ENCODE measurements at regions not wholly inside any gene's neighbourhood (a gene's known extent, or its start where the extent isn't known, plus 50 kb on each side); places are given as distances from the start of the nearest gene placed in this dataset.
A peak's percentile ranks its signal among the peaks of the same experiment; 100 is the strongest.

- Histone ChIP-seq H3K4me3 (no peak overlapping the region), H3K27me3 (replicated peaks in 1 of 7) (no peaks in the 10 kb centered on the region), H3K9me3 (peaks cover 0 to 9% (median 4%) of the 10 kb centered on the region in 8 donors), H3K36me3 (no peaks in the 10 kb centered on the region), H3K4me1 (no peaks in the 10 kb centered on the region), H3K27ac (no peak overlapping the region)
- TF ChIP-seq POLR2A (IDR thresholded peaks at IDR 0.05) (no peak), POLR2AphosphoS5 (IDR thresholded peaks at IDR 0.05) (no peak)
- TF ChIP-seq, protein P1, sequence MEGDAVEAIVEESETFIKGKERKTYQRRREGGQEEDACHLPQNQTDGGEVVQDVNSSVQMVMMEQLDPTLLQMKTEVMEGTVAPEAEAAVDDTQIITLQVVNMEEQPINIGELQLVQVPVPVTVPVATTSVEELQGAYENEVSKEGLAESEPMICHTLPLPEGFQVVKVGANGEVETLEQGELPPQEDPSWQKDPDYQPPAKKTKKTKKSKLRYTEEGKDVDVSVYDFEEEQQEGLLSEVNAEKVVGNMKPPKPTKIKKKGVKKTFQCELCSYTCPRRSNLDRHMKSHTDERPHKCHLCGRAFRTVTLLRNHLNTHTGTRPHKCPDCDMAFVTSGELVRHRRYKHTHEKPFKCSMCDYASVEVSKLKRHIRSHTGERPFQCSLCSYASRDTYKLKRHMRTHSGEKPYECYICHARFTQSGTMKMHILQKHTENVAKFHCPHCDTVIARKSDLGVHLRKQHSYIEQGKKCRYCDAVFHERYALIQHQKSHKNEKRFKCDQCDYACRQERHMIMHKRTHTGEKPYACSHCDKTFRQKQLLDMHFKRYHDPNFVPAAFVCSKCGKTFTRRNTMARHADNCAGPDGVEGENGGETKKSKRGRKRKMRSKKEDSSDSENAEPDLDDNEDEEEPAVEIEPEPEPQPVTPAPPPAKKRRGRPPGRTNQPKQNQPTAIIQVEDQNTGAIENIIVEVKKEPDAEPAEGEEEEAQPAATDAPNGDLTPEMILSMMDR (IDR thresholded peaks at IDR 0.05 in 8 of 11, conservative IDR thresholded peaks at IDR 0.05 in 3 of 11) = no peak
- intact Hi-C loops (cut with DNase I; ENCODE audit: low total_unique reads) = no loop called here
- WGBS, 5 donors = 15 to 57% (median 25%) methylated on average over 1 of the region's 1 CpG
- no peak for DNase-seq
These were observed 175.9 kb upstream of the IZUMO3 start for GRCh38 chr9:24721621-24722020.

- intact Hi-C loops (cut with DNase I; ENCODE audit: low total_unique reads) = no loop called here
- H3K4me3 ChIP-seq = no peak overlapping the region
- WGBS, 5 donors = 57 to 75% (median 64%) methylated on average over 2 of the region's 2 CpGs
These were observed 166.5 kb upstream of the IZUMO3 start for GRCh38 chr9:24712206-24712605.

DNA sequence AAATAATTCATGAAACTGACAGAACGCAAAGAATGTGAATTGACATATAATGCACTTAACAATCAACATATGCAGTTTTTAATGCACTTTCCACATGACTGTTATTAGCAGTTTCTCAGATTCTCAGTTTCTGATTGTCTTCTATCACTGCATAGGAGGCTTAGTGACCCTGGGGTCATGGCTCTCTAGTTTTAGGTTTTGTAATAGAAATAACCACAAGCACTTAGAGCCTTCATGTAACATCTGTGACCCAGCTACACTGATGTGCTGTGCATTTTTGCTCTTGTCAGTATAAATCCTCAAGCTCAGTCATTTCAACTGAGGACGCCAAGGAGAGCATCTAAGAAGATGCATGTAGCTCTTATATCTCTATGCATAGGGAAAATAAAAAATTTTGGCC is 163.1 kb upstream of the IZUMO3 start:
- 77 to 86% (median 81%) methylated on average over 2 of the region's 2 CpGs for WGBS, 5 donors
- Histone ChIP-seq H3K9me3 (peaks cover 0 to 7% (median 0%) of the 10 kb centered on the region in 8 donors), H3K4me1 (no peaks in the 10 kb centered on the region), H3K27ac (no peak overlapping the region), H3K4me3 (no peak overlapping the region), H3K36me3 (no peaks in the 10 kb centered on the region), H3K27me3 (replicated peaks in 1 of 7) (no peaks in the 10 kb centered on the region)
- TF ChIP-seq POLR2A (IDR thresholded peaks at IDR 0.05) (no peak), POLR2AphosphoS5 (IDR thresholded peaks at IDR 0.05) (no peak)
- TF ChIP-seq, protein P1 (IDR thresholded peaks at IDR 0.05 in 8 of 11, conservative IDR thresholded peaks at IDR 0.05 in 3 of 11) = no peak
- intact Hi-C loops (cut with DNase I; ENCODE audit: low total_unique reads) = no loop called here
- no peak for DNase-seq

More at GRCh38 chr9:24712206-24712605, 166.5 kb upstream of the IZUMO3 start:
- Histone ChIP-seq H3K36me3 (no peaks in the 10 kb centered on the region), H3K9me3 (peaks cover 0 to 10% (median 0%) of the 10 kb centered on the region in 8 donors), H3K27me3 (replicated peaks in 1 of 7) (no peaks in the 10 kb centered on the region), H3K4me1 (no peaks in the 10 kb centered on the region), H3K27ac (no peak overlapping the region)
- TF ChIP-seq POLR2AphosphoS5 (IDR thresholded peaks at IDR 0.05) (no peak), POLR2A (IDR thresholded peaks at IDR 0.05) (no peak)
- TF ChIP-seq, protein P1 (IDR thresholded peaks at IDR 0.05 in 8 of 11, conservative IDR thresholded peaks at IDR 0.05 in 3 of 11) = no peak
- no peak for DNase-seq

GRCh38 chr9:24698881-24699518 is 153.3 kb upstream of the IZUMO3 start:
- H3K9me3 ChIP-seq = peaks cover 0 to 13% (median 4%) of the 10 kb centered on the region in 8 donors
- TF ChIP-seq POLR2A (IDR thresholded peaks at IDR 0.05) (no peak), POLR2AphosphoS5 (IDR thresholded peaks at IDR 0.05) (no peak)
- TF ChIP-seq, protein P1 (IDR thresholded peaks at IDR 0.05 in 8 of 11, conservative IDR thresholded peaks at IDR 0.05 in 3 of 11) = no peak
- no peak overlapping the region for H3K27ac ChIP-seq
- no peaks in the 10 kb centered on the region for H3K36me3 ChIP-seq
- 13 to 21% (median 16%) methylated on average over 3 of the region's 3 CpGs for WGBS, 5 donors
- H3K27me3 ChIP-seq (replicated peaks in 1 of 7) = no peaks in the 10 kb centered on the region
- peak overlapping the region in 3 of 8 donors; percentile 1 to 41 (median 20) for H3K4me3 ChIP-seq
- no peaks in the 10 kb centered on the region for H3K4me1 ChIP-seq
- intact Hi-C loops (cut with DNase I; ENCODE audit: low total_unique reads) = no loop called here
- no peak for DNase-seq

Data from spleen (tissue), 11 donors.